ENCODE measurements at regions not wholly inside any gene's neighbourhood (a gene's known extent, or its start where the extent isn't known, plus 50 kb on each side); places are given as distances from the start of the nearest gene placed in this dataset.

DNA sequence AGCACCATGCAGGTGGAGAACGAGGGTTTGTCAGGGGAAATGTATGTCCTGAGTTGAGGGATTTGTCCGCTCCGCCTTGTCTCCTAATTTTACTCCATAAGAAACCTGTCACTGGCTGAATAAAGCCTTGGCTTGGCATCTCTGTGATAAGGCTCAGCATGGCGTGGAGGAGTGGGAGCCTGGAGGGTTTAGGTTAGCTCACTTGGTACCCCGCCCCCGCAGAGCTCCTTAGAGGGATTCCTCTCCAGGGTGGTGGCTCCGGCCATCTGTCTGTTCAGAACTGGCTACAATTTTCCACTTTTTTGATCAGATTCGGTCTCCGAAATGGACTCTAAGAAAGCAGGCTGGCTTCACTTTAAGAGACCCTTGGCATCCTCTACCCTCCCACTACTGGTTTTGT is 192.2 kb upstream of the SYNDIG1 start:
- Histone ChIP-seq H3K4me3 (no peak overlapping the region), H3K9me3 (replicated peaks in 1 of 3) (no peaks in the 10 kb centered on the region), H3K4me1 (replicated peaks in 1 of 2) (no peaks in the 10 kb centered on the region), H3K27me3 (no peaks in the 10 kb centered on the region), H3K36me3 (replicated peaks in 1 of 2) (no peaks in the 10 kb centered on the region), H3K27ac (no peak overlapping the region)
- DNase-seq = no peak
- TF ChIP-seq, protein P1, sequence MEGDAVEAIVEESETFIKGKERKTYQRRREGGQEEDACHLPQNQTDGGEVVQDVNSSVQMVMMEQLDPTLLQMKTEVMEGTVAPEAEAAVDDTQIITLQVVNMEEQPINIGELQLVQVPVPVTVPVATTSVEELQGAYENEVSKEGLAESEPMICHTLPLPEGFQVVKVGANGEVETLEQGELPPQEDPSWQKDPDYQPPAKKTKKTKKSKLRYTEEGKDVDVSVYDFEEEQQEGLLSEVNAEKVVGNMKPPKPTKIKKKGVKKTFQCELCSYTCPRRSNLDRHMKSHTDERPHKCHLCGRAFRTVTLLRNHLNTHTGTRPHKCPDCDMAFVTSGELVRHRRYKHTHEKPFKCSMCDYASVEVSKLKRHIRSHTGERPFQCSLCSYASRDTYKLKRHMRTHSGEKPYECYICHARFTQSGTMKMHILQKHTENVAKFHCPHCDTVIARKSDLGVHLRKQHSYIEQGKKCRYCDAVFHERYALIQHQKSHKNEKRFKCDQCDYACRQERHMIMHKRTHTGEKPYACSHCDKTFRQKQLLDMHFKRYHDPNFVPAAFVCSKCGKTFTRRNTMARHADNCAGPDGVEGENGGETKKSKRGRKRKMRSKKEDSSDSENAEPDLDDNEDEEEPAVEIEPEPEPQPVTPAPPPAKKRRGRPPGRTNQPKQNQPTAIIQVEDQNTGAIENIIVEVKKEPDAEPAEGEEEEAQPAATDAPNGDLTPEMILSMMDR (IDR thresholded peaks at IDR 0.05) = no peak
- TF ChIP-seq POLR2A (IDR thresholded peaks at IDR 0.05) = no peak
- WGBS, 4 donors = 76 to 82% (median 79%) methylated on average over 9 of the region's 9 CpGs
- intact Hi-C loops (cut with DNase I) = no loop called here

DNA sequence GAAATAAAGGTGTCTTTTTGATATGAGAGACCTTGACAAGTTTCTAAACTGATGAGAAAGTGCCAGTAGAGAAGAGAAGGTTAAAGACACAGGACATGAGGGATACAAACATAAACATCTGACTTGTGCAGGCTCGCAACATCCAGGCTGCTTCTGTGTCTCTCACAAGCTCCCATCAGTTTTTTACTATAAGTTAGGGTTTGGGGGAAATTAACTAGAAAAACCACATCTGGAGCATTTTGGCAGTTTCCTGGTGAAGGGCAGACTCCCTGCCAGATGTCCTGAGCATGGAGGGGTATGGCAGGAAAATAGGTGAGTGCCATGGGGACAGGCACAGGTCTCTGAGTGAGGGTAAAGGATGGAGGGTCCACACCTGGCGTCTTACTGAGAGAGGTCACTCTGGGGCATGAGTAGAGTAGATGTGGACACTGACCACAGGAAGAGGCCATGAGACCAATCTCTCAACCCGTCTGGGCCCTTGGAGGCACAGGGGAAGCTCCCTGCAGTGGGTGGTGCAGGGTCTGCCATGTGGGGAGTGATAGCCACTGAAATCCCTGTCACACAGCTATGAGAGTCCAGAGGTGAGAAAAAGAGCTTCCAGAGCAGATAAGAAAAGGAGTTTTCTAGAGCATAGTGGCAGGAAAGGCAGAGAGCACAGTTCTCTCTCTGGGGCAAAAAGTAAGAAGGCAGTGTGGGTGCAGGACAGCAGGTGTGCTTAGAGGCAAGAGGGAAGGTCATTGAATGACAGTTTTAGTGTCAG is 193.3 kb upstream of the SYNDIG1 start:
- Histone ChIP-seq H3K27ac (no peak overlapping the region), H3K4me1 (replicated peaks in 1 of 2) (no peaks in the 10 kb centered on the region), H3K4me3 (no peak overlapping the region), H3K27me3 (no peaks in the 10 kb centered on the region), H3K9me3 (replicated peaks in 1 of 3) (no peaks in the 10 kb centered on the region), H3K36me3 (replicated peaks in 1 of 2) (no peaks in the 10 kb centered on the region)
- 33 to 57% (median 52%) methylated on average over 3 of the region's 3 CpGs for WGBS, 4 donors
- TF ChIP-seq POLR2A (IDR thresholded peaks at IDR 0.05) = no peak
- TF ChIP-seq, protein P1 (IDR thresholded peaks at IDR 0.05) = no peak
- intact Hi-C loops (cut with DNase I) = no loop called here
- no peak for DNase-seq

DNA sequence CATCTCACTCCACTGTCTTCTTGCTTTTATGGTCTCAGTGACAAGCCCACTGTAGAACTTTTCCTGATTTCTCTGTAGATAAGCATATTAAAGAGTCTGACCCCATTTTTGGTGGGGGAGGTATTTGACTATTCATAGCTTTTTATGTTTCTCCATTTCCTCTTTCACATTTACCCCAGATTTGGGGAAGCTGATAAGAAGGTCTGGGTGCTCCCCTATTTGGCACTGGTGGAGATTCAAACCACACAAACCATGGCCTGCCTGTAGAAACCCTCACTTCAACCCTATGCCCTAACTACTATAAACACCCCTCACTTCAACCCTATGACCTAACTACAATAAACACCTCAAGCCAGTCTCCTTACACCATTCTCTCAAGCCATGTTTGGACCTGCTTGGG is 196.2 kb upstream of the SYNDIG1 start:
- no peak for DNase-seq
- no peak for TF ChIP-seq POLR2A (IDR thresholded peaks at IDR 0.05)
- TF ChIP-seq, protein P1 (IDR thresholded peaks at IDR 0.05) = no peak
- Histone ChIP-seq H3K9me3 (replicated peaks in 1 of 3) (no peaks in the 10 kb centered on the region), H3K27me3 (no peaks in the 10 kb centered on the region), H3K27ac (no peak overlapping the region), H3K4me3 (no peak overlapping the region), H3K36me3 (replicated peaks in 1 of 2) (no peaks in the 10 kb centered on the region), H3K4me1 (replicated peaks in 1 of 2) (no peaks in the 10 kb centered on the region)
- intact Hi-C loops (cut with DNase I) = no loop called here

DNA sequence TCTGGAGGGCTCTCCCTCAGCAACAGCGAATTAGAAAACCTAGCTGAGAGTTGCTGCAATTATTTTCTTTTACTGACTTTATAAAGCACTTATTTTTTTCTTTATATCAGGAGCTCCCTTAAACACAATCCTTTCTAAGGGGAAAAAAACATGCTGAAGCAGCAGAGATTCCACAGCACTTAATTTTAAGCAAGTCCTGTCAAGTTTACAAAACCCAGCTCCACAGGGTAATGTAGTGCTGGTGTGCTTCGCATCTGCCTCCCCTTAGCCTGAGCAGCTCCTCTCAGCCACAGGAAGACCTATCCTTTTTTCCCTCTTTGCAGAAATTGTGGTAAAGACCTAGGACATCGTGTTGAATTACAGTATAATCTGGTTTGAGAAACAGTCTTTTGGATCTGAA is 208.1 kb upstream of the SYNDIG1 start:
- H3K36me3 ChIP-seq (replicated peaks in 1 of 2) = no peaks in the 10 kb centered on the region
- H3K27me3 ChIP-seq = no peaks in the 10 kb centered on the region
- H3K27ac ChIP-seq = no peak overlapping the region
- no peaks in the 10 kb centered on the region for H3K9me3 ChIP-seq (replicated peaks in 1 of 3)
- 58 to 69% (median 64%) methylated on average over 3 of the region's 3 CpGs for WGBS, 4 donors
- TF ChIP-seq, protein P1 (IDR thresholded peaks at IDR 0.05) = no peak
- no peak for TF ChIP-seq POLR2A (IDR thresholded peaks at IDR 0.05)
- no peak overlapping the region for H3K4me3 ChIP-seq
- H3K4me1 ChIP-seq (replicated peaks in 1 of 2) = no peaks in the 10 kb centered on the region
- intact Hi-C loops (cut with DNase I) = no loop called here
- no peak for DNase-seq
